Panc1 (cell line): ENCODE measurements at regions not wholly inside any gene's neighbourhood (a gene's known extent, or its start where the extent isn't known, plus 50 kb on each side); places are given as distances from the start of the nearest gene placed in this dataset.
A peak's percentile ranks its signal among the peaks of the same experiment; 100 is the strongest.

Experiments used
- POLR2AphosphoS5 ChIP-seq: IDR thresholded peaks from 2 replicates; pipeline ENCODE4 v1.6.1; 2012; ENCODE audit warnings: mild to moderate bottlenecking, low read depth, low read length, moderate library complexity
- SIN3A ChIP-seq: IDR thresholded peaks from 2 replicates; pipeline ENCODE4 v1.6.1; 2012; ENCODE audit warnings: low read depth, mild to moderate bottlenecking, low read length, moderate library complexity, borderline replicate concordance; ENCODE audit not compliant: insufficient read depth
- TCF7L2 ChIP-seq: IDR thresholded peaks from 2 replicates; pipeline ENCODE4 v1.6.1; 2011; ENCODE audit warnings: mild to moderate bottlenecking, low read depth, low read length, inconsistent platforms
- TF ChIP-seq, protein P1 (sequence below): fragments of 450-650 bp; IDR thresholded peaks from 2 replicates; pipeline ENCODE4 v1.5.1; 2017; ENCODE audit warnings: mild to moderate bottlenecking

DNA sequence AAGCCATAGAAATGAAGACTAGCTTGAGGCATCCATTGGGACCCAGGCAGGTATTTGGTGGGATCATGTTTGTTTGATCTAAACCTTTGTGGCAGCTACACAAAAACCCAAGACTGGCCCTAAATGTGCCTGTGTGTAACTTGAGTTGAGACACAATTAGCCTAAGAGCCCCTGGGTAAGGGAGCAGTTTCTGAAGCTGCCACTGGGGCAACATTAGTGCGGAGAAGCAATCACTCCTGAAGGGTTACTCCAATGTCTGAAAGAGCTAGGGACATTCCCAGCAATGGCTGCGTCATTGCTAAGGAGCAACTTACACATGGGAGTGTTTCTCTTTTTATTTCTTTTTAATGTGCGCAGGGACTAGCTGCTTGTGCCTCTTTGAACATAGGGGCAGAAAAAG is 67.9 kb upstream of the EEF1E1 start:
- TF ChIP-seq POLR2AphosphoS5 (no peak), SIN3A (no peak), TCF7L2 (no peak)
- TF ChIP-seq, protein P1, sequence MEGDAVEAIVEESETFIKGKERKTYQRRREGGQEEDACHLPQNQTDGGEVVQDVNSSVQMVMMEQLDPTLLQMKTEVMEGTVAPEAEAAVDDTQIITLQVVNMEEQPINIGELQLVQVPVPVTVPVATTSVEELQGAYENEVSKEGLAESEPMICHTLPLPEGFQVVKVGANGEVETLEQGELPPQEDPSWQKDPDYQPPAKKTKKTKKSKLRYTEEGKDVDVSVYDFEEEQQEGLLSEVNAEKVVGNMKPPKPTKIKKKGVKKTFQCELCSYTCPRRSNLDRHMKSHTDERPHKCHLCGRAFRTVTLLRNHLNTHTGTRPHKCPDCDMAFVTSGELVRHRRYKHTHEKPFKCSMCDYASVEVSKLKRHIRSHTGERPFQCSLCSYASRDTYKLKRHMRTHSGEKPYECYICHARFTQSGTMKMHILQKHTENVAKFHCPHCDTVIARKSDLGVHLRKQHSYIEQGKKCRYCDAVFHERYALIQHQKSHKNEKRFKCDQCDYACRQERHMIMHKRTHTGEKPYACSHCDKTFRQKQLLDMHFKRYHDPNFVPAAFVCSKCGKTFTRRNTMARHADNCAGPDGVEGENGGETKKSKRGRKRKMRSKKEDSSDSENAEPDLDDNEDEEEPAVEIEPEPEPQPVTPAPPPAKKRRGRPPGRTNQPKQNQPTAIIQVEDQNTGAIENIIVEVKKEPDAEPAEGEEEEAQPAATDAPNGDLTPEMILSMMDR: peak; percentile 30
